NCI-H1092 (cell line): ENCODE measurements at regions not wholly inside any gene's neighbourhood (a gene's known extent, or its start where the extent isn't known, plus 50 kb on each side); places are given as distances from the start of the nearest gene placed in this dataset.
"Not testable (repeated sequence)": the region's sequence is repeated elsewhere in the genome, so short reads cannot be mapped to it uniquely, and the experiment has no call there.

Experiments
- DNase-seq: peaks from one replicate; lab custom pipeline; 2025; lab: John Stamatoyannopoulos, UW

GRCh38 chr2:176573612-176574483, 304.6 kb downstream of the MTX2 start:
- DNase-seq: no peak

DNA sequence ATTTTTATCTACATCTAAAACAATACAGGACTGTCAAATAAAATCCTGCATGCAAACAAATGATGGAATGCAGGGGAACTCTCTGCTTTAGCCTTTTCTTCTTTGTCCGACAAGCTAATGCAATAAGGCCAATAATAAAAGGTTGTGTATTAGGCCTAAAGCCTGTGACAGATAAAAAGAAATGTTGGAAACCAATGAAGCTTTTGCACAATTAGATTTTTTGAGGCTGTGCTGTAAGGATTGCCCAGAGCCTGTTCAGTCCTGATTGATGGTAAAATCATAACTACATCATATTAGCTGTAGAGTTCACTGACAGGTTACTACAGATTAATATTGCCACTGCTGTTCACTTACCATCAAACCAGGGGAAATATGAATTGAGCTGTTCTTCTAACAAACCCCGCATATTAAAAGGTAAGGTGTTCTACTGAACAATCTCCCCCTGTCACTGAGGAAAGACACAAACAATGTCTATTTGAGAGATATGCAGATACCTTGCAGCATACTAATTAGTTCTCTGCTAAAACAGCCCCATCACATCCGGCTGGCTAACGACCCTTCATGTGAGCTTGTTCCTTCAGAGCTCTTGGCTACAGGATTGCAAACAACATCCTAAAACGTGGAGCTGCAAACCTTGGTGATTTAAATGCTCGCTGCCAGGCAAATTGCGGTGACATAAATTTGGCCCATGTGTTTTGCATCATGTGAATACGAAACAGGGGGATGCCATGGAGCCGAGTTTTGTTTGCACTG, 305.4 kb downstream of the MTX2 start:
- DNase-seq: no peak

- DNase-seq: no peak
Measured at GRCh38 chr2:176575237-176575744, 306.0 kb downstream of the MTX2 start.

GRCh38 chr2:176577054-176577453, 307.8 kb downstream of the MTX2 start:
- DNase-seq: no peak

DNA sequence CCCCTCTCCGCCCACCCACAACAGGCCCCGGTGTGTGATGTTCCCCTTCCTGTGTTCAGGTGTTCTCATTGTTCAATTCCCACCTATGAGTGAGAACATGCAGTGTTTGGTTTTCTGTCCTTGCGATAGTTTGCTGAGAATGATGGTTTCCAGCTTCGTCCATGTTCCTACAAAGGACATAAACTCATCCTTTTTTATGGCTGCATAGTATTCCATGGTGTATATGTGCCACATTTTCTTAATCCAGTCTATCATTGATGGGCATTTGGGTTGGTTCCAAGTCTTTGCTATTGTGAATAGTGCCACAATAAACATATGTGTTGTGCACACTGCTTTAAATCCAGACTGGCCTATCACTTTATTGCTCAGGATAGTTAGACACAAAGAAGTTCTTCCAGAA, 309.1 kb downstream of the MTX2 start:
- DNase-seq: not testable (repeated sequence)

- DNase-seq: no peak
Measured at GRCh38 chr2:176579608-176580007, 310.4 kb downstream of the MTX2 start.

DNA sequence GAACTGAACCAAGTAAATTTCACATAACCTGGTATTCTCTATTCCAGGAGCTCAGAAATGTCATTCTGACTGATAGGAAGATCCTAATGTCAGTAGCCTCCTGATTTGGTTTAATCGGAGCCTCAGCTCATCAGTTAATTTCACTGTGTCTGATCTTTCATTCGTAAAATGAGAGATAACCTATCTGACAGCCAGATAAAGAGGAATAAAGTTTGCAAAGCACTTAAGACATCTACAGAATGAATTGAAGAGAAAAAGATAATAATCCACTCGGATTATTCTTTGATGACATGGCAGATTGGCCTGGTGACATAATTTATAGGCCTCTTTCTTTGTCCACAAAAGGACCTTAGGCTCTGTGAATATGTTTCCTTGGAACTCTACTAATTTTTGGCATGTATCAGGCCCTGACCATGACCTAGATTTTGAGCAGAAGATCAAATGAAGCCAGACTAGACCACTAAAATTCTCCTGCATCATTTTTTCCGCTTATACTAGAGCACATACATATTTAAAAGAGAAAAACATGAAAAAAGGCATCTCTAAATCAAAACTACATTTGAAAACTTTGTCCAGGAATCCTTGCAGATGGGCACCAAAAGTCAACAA, 312.4 kb downstream of the MTX2 start:
- no peak for DNase-seq

GRCh38 chr2:176582176-176582575, 312.9 kb downstream of the MTX2 start:
- DNase-seq: no peak

DNA sequence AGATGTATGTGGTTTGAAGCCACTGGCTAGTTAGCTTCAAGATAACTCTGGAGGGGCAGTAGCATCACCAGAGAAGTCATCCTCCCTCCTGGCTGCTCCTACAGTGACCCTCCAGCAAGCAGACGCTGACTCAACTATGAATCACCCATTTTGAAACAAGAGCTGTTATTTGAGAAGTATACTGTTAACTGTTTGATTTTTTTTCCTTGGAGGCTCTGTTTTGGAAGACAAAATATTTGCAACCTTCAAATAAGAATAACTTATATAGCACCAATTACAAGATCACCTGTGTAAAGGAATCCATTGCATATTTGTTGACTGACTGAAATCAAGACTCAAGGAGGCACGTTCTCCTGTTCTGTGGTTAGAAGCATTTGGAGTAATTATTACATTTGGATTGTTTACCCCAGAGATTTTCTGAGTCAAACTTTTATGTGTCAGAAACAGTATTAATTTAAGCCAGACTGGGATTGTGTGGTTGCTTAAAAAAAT, 313.8 kb downstream of the MTX2 start:
- DNase-seq: no peak

- DNase-seq: no peak
Measured at GRCh38 chr2:176583607-176584006, 314.4 kb downstream of the MTX2 start.

GRCh38 chr2:176584333-176584732, 315.1 kb downstream of the MTX2 start:
- DNase-seq: no peak

GRCh38 chr2:176585291-176585690, 316.0 kb downstream of the MTX2 start:
- DNase-seq: no peak

GRCh38 chr2:176585791-176586190, 316.5 kb downstream of the MTX2 start:
- no peak for DNase-seq

GRCh38 chr2:176589287-176589686, 320.0 kb downstream of the MTX2 start:
- DNase-seq: no peak

DNA sequence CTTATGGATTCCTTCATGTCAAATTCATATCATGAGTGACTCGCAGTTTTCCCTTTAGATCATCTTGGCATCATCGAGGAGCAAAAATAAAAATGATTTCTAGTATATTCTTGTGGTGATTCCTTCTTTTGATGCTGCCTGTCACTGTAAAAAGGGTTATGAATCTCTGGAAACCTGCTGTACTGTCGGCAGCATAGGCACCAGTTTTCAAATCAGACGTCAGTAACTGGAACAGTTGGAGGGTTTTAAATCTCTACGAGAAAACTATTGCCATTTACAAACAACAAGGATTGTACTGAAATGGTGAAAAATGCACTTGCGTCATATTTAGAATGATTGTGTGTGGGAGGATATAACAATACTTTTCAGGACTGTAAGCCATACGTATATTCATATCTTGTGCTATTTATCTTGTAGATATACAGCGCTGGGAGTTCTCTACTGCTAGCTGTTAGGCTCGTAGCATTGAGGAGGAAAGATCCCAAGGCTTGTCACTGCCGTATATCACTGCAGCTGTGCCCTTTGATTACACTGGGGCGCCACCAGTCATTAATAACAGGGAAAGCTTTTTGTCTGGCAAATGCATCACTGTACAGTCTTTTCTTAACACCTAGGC, 320.7 kb downstream of the MTX2 start:
- DNase-seq: no peak

DNA sequence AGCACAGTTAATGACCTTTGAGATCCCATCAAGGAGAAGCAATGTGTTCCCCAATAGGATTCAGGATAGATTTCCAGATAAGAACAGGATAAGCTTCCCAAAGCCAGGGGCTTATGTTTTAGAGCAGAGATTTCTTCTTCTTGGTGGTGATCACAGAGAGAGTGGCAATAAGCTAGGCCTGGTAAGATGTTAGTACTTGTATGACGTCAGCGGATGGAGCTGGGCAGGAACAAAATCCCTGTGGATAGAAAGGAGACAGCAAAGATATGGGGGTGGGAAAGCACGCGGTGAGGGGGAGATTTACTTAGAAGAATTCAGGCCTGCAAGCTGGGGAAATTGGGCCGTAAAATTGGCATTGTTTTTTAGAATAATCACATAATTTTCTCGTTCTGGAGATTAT, 323.0 kb downstream of the MTX2 start:
- DNase-seq: no peak

GRCh38 chr2:176595986-176596385, 326.7 kb downstream of the MTX2 start:
- no peak for DNase-seq

DNA sequence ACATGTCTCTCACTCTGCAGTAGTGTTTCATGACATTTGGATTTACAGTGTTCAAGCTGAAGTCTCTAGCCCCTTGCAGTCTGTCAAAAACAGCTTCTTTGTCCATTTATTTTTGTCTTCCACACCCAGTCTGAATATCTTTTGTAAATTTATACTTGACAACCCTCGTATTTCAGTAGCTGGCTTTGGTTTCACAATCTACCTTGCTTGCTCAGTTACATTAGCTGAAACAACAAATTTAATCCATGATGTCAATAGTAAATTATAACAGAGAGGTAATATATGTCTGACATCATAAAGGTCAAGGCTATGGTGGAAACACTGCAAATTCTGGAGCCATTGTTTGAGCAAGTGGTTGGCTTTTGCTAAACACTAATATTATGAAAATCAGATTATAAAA, 328.7 kb downstream of the MTX2 start:
- DNase-seq: no peak

DNA sequence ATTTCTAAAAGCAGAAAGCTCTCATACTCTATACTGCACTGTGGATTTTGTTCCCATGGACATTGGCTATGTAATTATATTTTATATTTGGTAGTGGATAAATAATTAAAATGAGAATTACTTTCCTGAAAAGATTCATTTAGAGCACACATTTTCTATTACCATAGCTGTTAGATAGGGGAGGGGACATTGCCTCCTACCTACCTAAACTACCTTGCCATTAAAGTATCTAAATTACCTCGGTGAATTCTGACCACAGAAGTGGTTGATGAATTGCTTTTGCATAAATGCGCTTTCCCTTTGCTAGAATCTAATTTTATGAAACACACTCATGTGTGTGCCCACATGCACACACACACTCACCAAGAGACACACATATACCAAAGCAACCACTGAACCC, 329.1 kb downstream of the MTX2 start:
- DNase-seq: no peak

DNA sequence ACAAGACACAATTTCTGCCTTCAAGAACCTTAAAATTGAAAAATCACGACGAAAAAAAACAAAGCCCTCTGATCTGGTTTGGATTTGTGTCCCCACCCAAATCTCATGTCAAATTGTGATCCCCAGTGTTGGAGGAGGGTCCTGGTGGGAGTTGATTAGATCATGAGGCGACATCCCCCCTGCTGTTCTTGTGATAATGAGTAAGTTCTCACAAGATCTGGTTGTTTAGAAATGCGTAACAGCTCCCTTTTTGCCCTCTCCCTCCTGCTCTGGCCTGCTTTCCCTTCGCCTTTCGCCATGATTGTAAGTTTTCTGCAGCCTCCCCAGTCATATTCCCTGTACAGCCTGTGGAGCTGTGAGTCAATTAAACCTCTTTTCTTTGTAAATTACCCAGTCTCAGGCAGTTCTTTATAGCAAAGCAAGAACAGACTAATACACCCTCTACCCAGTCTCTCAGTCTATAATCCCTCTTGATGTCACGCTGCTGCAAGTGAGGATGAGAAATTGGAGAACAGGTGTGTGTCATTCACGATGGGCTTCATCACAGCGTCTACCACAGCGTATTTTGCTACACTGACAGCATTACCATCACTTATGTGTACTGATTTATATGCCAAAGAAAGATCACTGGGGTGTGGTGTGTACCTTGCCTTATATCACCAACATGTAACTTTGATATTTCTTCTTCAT, 330.7 kb downstream of the MTX2 start:
- no peak for DNase-seq

- no peak for DNase-seq
Measured at GRCh38 chr2:176601066-176601465, 331.8 kb downstream of the MTX2 start.
